Neural cell (in vitro differentiated cells): ENCODE measurements at regions not wholly inside any gene's neighbourhood (a gene's known extent, or its start where the extent isn't known, plus 50 kb on each side); places are given as distances from the start of the nearest gene placed in this dataset.

Source experiments
- POLR2AphosphoS5 ChIP-seq: IDR thresholded peaks from 2 replicates; pipeline ENCODE4 v1.6.1; 2012
- TF ChIP-seq, protein P1 (sequence below): fragments of 450-650 bp; IDR thresholded peaks from 2 replicates; pipeline ENCODE4 v1.5.1; 2014; ENCODE audit warnings: antibody characterized with exemption, mild to moderate bottlenecking, moderate library complexity; ENCODE audit not compliant: poor library complexity, severe bottlenecking
- TF ChIP-seq, protein P2 (sequence below): IDR thresholded peaks from 2 replicates; pipeline ENCODE4 v1.6.1; 2012; ENCODE audit warnings: borderline replicate concordance

DNA sequence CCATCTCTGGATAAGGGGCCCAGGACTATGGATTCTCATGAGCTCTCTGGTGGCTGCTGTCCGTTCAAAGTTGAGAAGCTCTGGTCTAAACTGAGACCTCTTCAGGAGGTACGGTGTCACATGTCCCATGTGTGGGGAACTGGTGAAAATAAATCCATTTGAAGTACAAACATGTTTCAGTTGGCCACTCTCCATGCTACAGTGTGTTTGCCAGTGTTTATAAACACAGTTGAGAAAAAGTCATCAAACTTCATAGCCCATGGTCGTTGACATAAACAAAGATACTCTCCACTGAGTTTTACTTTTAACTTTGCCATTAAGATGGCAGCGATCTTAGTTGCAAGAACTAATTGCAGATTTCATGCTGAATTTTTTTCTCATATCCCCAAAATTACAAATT is 72.8 kb downstream of the PSMG1 start:
- TF ChIP-seq, protein P1, sequence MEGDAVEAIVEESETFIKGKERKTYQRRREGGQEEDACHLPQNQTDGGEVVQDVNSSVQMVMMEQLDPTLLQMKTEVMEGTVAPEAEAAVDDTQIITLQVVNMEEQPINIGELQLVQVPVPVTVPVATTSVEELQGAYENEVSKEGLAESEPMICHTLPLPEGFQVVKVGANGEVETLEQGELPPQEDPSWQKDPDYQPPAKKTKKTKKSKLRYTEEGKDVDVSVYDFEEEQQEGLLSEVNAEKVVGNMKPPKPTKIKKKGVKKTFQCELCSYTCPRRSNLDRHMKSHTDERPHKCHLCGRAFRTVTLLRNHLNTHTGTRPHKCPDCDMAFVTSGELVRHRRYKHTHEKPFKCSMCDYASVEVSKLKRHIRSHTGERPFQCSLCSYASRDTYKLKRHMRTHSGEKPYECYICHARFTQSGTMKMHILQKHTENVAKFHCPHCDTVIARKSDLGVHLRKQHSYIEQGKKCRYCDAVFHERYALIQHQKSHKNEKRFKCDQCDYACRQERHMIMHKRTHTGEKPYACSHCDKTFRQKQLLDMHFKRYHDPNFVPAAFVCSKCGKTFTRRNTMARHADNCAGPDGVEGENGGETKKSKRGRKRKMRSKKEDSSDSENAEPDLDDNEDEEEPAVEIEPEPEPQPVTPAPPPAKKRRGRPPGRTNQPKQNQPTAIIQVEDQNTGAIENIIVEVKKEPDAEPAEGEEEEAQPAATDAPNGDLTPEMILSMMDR, result no peak
- TF ChIP-seq POLR2AphosphoS5, result no peak
- TF ChIP-seq, protein P2, sequence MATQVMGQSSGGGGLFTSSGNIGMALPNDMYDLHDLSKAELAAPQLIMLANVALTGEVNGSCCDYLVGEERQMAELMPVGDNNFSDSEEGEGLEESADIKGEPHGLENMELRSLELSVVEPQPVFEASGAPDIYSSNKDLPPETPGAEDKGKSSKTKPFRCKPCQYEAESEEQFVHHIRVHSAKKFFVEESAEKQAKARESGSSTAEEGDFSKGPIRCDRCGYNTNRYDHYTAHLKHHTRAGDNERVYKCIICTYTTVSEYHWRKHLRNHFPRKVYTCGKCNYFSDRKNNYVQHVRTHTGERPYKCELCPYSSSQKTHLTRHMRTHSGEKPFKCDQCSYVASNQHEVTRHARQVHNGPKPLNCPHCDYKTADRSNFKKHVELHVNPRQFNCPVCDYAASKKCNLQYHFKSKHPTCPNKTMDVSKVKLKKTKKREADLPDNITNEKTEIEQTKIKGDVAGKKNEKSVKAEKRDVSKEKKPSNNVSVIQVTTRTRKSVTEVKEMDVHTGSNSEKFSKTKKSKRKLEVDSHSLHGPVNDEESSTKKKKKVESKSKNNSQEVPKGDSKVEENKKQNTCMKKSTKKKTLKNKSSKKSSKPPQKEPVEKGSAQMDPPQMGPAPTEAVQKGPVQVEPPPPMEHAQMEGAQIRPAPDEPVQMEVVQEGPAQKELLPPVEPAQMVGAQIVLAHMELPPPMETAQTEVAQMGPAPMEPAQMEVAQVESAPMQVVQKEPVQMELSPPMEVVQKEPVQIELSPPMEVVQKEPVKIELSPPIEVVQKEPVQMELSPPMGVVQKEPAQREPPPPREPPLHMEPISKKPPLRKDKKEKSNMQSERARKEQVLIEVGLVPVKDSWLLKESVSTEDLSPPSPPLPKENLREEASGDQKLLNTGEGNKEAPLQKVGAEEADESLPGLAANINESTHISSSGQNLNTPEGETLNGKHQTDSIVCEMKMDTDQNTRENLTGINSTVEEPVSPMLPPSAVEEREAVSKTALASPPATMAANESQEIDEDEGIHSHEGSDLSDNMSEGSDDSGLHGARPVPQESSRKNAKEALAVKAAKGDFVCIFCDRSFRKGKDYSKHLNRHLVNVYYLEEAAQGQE, result no peak
